HG02759 (cell line): ENCODE measurements at regions not wholly inside any gene's neighbourhood (a gene's known extent, or its start where the extent isn't known, plus 50 kb on each side); places are given as distances from the start of the nearest gene placed in this dataset.

Experiments
- ATAC-seq: cut with Tn5 transposase; IDR thresholded peaks from one replicate; pipeline ENCODE4 v1.9.1; 2021; ENCODE audit warnings: mild to moderate bottlenecking, moderate library complexity; ENCODE audit not compliant: unreplicated experiment

- ATAC-seq: no peak
Measured at GRCh38 chr1:185646202-185646683, 87.9 kb upstream of the HMCN1 start.

GRCh38 chr1:185645686-185646085 is 88.5 kb upstream of the HMCN1 start:
- no peak for ATAC-seq

GRCh38 chr1:185645162-185645640 is 89.0 kb upstream of the HMCN1 start:
- ATAC-seq: no peak

GRCh38 chr1:185644531-185644930 is 89.7 kb upstream of the HMCN1 start:
- ATAC-seq: no peak

- ATAC-seq: peak; percentile 99
Measured at GRCh38 chr1:185636848-185637247, 97.3 kb upstream of the HMCN1 start.

GRCh38 chr1:185634704-185635103 is 99.5 kb upstream of the HMCN1 start:
- no peak for ATAC-seq

GRCh38 chr1:185632659-185633423 is 101.3 kb upstream of the HMCN1 start:
- no peak for ATAC-seq

- ATAC-seq: no peak
Measured at GRCh38 chr1:185631843-185632242, 102.3 kb upstream of the HMCN1 start.

- no peak for ATAC-seq
Measured at GRCh38 chr1:185627761-185628501, 106.3 kb upstream of the HMCN1 start.

- no peak for ATAC-seq
Measured at GRCh38 chr1:185627171-185627570, 107.0 kb upstream of the HMCN1 start.

- ATAC-seq: no peak
Measured at GRCh38 chr1:185626344-185626743, 107.8 kb upstream of the HMCN1 start.

- no peak for ATAC-seq
Measured at GRCh38 chr1:185610954-185611353, 123.2 kb upstream of the HMCN1 start.

GRCh38 chr1:185608177-185608576 is 126.0 kb upstream of the HMCN1 start:
- ATAC-seq: peak; percentile 72

- peak; percentile 76 for ATAC-seq
Measured at GRCh38 chr1:185603158-185603557, 131.0 kb upstream of the HMCN1 start.

- ATAC-seq: peak; percentile 41
Measured at GRCh38 chr1:185601189-185601588, 133.0 kb upstream of the HMCN1 start.

- no peak for ATAC-seq
Measured at GRCh38 chr1:185600641-185601040, 133.6 kb upstream of the HMCN1 start.

GRCh38 chr1:185598332-185598731 is 135.9 kb upstream of the HMCN1 start:
- ATAC-seq: no peak

- peak; percentile 78 for ATAC-seq
Measured at GRCh38 chr1:185595835-185596667, 138.1 kb upstream of the HMCN1 start.

- no peak for ATAC-seq
Measured at GRCh38 chr1:185594786-185595410, 139.3 kb upstream of the HMCN1 start.

GRCh38 chr1:185593271-185593670 is 140.9 kb upstream of the HMCN1 start:
- no peak for ATAC-seq

- no peak for ATAC-seq
Measured at GRCh38 chr1:185585770-185586169, 148.4 kb upstream of the HMCN1 start.
